ENCODE measurements at regions not wholly inside any gene's neighbourhood (a gene's known extent, or its start where the extent isn't known, plus 50 kb on each side); places are given as distances from the start of the nearest gene placed in this dataset.

DNA sequence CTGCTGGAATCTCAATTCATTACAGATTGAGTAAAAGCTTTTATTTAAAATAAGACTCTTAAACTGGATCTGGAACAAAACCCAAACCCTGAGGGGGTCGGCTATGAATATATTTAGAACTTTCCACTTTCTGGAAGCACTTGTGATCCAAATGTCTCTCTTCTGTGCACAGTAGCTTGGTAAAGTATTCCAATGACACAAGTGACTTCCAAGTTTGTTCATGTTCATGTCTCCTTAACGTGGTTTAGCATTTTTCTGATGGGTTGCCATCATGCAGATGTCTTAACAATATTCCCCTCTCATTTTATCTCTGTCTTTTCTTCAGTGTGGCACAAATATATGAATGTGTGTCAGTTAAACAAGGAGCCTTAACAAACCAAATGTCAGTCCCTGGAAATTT, 191.9 kb upstream of the SORCS1 start:
- Histone ChIP-seq H3K14ac (ENCODE audit: insufficient read depth, low read length) (no peak overlapping the region), H3T11ph (ENCODE audit: low read length) (no peak overlapping the region), H3K79me2 (ENCODE audit: insufficient read depth, low read length) (no peaks in the 10 kb centered on the region), H2BK120ac (ENCODE audit: low read depth, low read length, poor library complexity, severe bottlenecking) (no peak overlapping the region), H4K8ac (replicated peaks; ENCODE audit: insufficient read length, low read depth, low read length) (no peak overlapping the region), H2AK5ac (ENCODE audit: insufficient read length, low read length) (no peak overlapping the region), H3K4me1 (ENCODE audit: insufficient read depth, low read length) (no peaks in the 10 kb centered on the region), H3K4ac (ENCODE audit: low read depth, low read length) (no peak overlapping the region), H3K9ac (ENCODE audit: extremely low read depth, insufficient read length, low read length) (no peak overlapping the region), H3K79me1 (ENCODE audit: insufficient read depth, low read depth, low read length, poor library complexity, severe bottlenecking) (no peaks in the 10 kb centered on the region), H3K23me2 (ENCODE audit: insufficient read length, low read depth, low read length, poor library complexity, severe bottlenecking) (no peaks in the 10 kb centered on the region), H3K9me3 (ENCODE audit: control insufficient read depth, low read depth, low read length) (no peaks in the 10 kb centered on the region), H3K27ac (ENCODE audit: insufficient read length, low read depth, low read length) (no peak overlapping the region), H4K5ac (ENCODE audit: insufficient read length, low read depth, low read length) (no peak overlapping the region), H3K23ac (ENCODE audit: insufficient read length, low read depth, low read length) (no peak overlapping the region), H4K20me1 (ENCODE audit: control insufficient read depth, insufficient read depth, insufficient read length) (no peaks in the 10 kb centered on the region), H2BK20ac (ENCODE audit: low read depth, low read length, poor library complexity, severe bottlenecking) (no peak overlapping the region), H3K4me2 (ENCODE audit: insufficient read depth, insufficient read length, low read length) (no peak overlapping the region), H3K27me3 (ENCODE audit: insufficient read depth, low read length) (no peaks in the 10 kb centered on the region), H3K56ac (ENCODE audit: insufficient read length, low read depth, low read length) (no peak overlapping the region), H3K18ac (ENCODE audit: insufficient read length, low read depth, low read length) (no peak overlapping the region), H2BK15ac (ENCODE audit: low read depth, low read length) (no peak overlapping the region), H2BK5ac (ENCODE audit: insufficient read length, low read length) (no peak overlapping the region), H4K91ac (ENCODE audit: insufficient read length, low read depth, low read length) (no peak overlapping the region), H2AFZ (ENCODE audit: low read length) (no peak overlapping the region), H2BK12ac (ENCODE audit: insufficient read length, low read depth, low read length) (no peak overlapping the region)
- no peak for DNase-seq
- Mint-ChIP-seq H3K4me3 (no peak overlapping the region), H3K9me3 (no peaks in the 10 kb centered on the region; a peak in 1 of 5 replicates), H3K27me3 (ENCODE audit: low read depth) (no peaks in the 10 kb centered on the region), H3K4me1 (no peaks in the 10 kb centered on the region), H3K36me3 (ENCODE audit: insufficient read depth in 1 of 3, low read depth in 3 of 3) (no peaks in the 10 kb centered on the region), H3K27ac (no peak overlapping the region)
- no peak for TF ChIP-seq CTCF (conservative IDR thresholded peaks at IDR 0.05)
- WGBS (ENCODE audit: extremely low coverage, insufficient read length, low lambda C conversion rate), result no CpG with 5 or more reads among the region's 2 CpGs

All from H9 (cell line).